Thyroid gland (tissue), 4 donors: ENCODE measurements at regions not wholly inside any gene's neighbourhood (a gene's known extent, or its start where the extent isn't known, plus 50 kb on each side); places are given as distances from the start of the nearest gene placed in this dataset.

ENCODE experiments used
- POLR2A ChIP-seq, 2 donors: fragments of 450-650 bp; IDR thresholded peaks; one replicate each; pipeline ENCODE4 v1.6.1; 2017; ENCODE audit warnings: antibody characterized with exemption in 2 of 2, mild to moderate bottlenecking in 2 of 2, moderate library complexity in 1 of 2
- TF ChIP-seq, protein P1 (sequence below), 6 experiments: fragments of 200-600 bp in 3 of 6; fragments of 450-650 bp in 3 of 6; sonication (generic) in 3 of 6; IDR thresholded peaks; one replicate each; pipeline ENCODE4 v1.5.1; 2016 to 2019; ENCODE audit warnings: antibody characterized with exemption in 6 of 6, mild to moderate bottlenecking in 2 of 6, inconsistent platforms in 1 of 6, moderate library complexity in 1 of 6

DNA sequence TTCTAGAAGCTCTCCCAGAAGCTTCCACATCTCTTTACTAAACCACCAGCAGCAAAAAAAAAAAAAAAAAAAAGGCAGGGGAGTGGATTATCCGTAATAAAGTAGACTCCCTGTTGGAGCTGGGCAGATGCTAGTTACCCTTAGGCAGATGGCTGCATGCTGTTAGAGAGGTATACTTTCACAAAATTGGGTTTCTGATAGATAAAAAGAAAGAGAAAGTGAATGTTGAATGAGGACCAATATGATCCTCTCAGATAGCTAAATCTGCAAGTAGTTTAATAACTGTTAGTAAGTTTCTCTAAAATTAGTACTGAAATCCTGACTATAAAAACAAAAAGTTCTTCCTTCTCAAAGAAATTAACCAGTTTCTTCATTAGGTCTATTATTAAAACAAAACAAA lies 195.4 kb downstream of the ANAPC10 start:
- TF ChIP-seq, protein P1, sequence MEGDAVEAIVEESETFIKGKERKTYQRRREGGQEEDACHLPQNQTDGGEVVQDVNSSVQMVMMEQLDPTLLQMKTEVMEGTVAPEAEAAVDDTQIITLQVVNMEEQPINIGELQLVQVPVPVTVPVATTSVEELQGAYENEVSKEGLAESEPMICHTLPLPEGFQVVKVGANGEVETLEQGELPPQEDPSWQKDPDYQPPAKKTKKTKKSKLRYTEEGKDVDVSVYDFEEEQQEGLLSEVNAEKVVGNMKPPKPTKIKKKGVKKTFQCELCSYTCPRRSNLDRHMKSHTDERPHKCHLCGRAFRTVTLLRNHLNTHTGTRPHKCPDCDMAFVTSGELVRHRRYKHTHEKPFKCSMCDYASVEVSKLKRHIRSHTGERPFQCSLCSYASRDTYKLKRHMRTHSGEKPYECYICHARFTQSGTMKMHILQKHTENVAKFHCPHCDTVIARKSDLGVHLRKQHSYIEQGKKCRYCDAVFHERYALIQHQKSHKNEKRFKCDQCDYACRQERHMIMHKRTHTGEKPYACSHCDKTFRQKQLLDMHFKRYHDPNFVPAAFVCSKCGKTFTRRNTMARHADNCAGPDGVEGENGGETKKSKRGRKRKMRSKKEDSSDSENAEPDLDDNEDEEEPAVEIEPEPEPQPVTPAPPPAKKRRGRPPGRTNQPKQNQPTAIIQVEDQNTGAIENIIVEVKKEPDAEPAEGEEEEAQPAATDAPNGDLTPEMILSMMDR (IDR thresholded peaks at IDR 0.05): no peak
- TF ChIP-seq POLR2A (IDR thresholded peaks at IDR 0.05): no peak
